SJSA1 (cell line): ENCODE measurements at regions not wholly inside any gene's neighbourhood (a gene's known extent, or its start where the extent isn't known, plus 50 kb on each side); places are given as distances from the start of the nearest gene placed in this dataset.

Experiments
- DNase-seq, 2 experiments: peaks; one replicate each; pipeline ENCODE4 v3.0.0-alpha.2; 2015 to 2020; ENCODE audit warnings: low spot score in 2 of 2, low read depth in 1 of 2
- H3K27ac ChIP-seq: fragments of 250-450 bp; sonication (Bioruptor Pico); 2 replicates; pipeline ENCODE4 v1.5.1; 2020; ENCODE audit warnings: mild to moderate bottlenecking, moderate library complexity
- H3K27me3 ChIP-seq: fragments of 250-450 bp; sonication (Bioruptor Pico); replicated peaks from 2 replicates; pipeline ENCODE4 v1.5.1; 2020; ENCODE audit warnings: mild to moderate bottlenecking, moderate library complexity
- H3K36me3 ChIP-seq: fragments of 250-450 bp; sonication (Bioruptor Pico); 2 replicates; pipeline ENCODE4 v1.5.1; 2020; ENCODE audit warnings: mild to moderate bottlenecking
- H3K4me1 ChIP-seq: fragments of 250-450 bp; sonication (Bioruptor Pico); replicated peaks from 2 replicates; pipeline ENCODE4 v1.6.1; 2021; ENCODE audit warnings: mild to moderate bottlenecking
- H3K4me3 ChIP-seq: fragments of 250-450 bp; sonication (Bioruptor Pico); 2 replicates; pipeline ENCODE4 v1.5.1; 2020; ENCODE audit warnings: mild to moderate bottlenecking
- H3K9me3 ChIP-seq: fragments of 250-450 bp; sonication (Bioruptor Pico); replicated peaks from 2 replicates; pipeline ENCODE4 v1.5.1; 2020; ENCODE audit warnings: mild to moderate bottlenecking

GRCh38 chr2:221810245-221810644 is 238.1 kb upstream of the EPHA4 start:
- no peak for DNase-seq
- no peaks in the 10 kb centered on the region for H3K36me3 ChIP-seq
- no peaks in the 10 kb centered on the region for H3K9me3 ChIP-seq
- H3K27ac ChIP-seq: no peak overlapping the region
- H3K4me3 ChIP-seq: no peak overlapping the region
- H3K27me3 ChIP-seq: no peaks in the 10 kb centered on the region
- H3K4me1 ChIP-seq: no peaks in the 10 kb centered on the region

GRCh38 chr2:221808488-221808887 is 236.4 kb upstream of the EPHA4 start:
- H3K4me3 ChIP-seq: no peak overlapping the region
- DNase-seq: no peak

GRCh38 chr2:221807706-221808105 is 235.6 kb upstream of the EPHA4 start:
- no peak for DNase-seq
- H3K9me3 ChIP-seq: no peaks in the 10 kb centered on the region; the same call in 1 of the 2 replicates
- H3K4me1 ChIP-seq: no peaks in the 10 kb centered on the region
- H3K4me3 ChIP-seq: no peak overlapping the region
- H3K27ac ChIP-seq: no peak overlapping the region
- H3K27me3 ChIP-seq: no peaks in the 10 kb centered on the region
- no peaks in the 10 kb centered on the region for H3K36me3 ChIP-seq

More at GRCh38 chr2:221808488-221808887, 236.4 kb upstream of the EPHA4 start:
- no peaks in the 10 kb centered on the region for H3K9me3 ChIP-seq
- H3K4me1 ChIP-seq: no peaks in the 10 kb centered on the region
- no peak overlapping the region for H3K27ac ChIP-seq
- no peaks in the 10 kb centered on the region for H3K36me3 ChIP-seq
- no peaks in the 10 kb centered on the region for H3K27me3 ChIP-seq

- H3K36me3 ChIP-seq: no peaks in the 10 kb centered on the region
- DNase-seq: no peak
- no peak overlapping the region for H3K27ac ChIP-seq
- H3K4me3 ChIP-seq: no peak overlapping the region
- no peaks in the 10 kb centered on the region for H3K4me1 ChIP-seq
- no peaks in the 10 kb centered on the region for H3K27me3 ChIP-seq
- no peaks in the 10 kb centered on the region; the same call in 1 of the 2 replicates for H3K9me3 ChIP-seq
These were observed 230.0 kb upstream of the EPHA4 start for GRCh38 chr2:221802089-221802488.

GRCh38 chr2:221792971-221793521 is 220.9 kb upstream of the EPHA4 start:
- no peaks in the 10 kb centered on the region for H3K4me1 ChIP-seq
- no peak overlapping the region for H3K4me3 ChIP-seq
- H3K27me3 ChIP-seq: no peaks in the 10 kb centered on the region
- no peaks in the 10 kb centered on the region for H3K9me3 ChIP-seq
- no peaks in the 10 kb centered on the region for H3K36me3 ChIP-seq
- no peak for DNase-seq
- no peak overlapping the region for H3K27ac ChIP-seq

- Histone ChIP-seq H3K27ac (no peak overlapping the region), H3K9me3 (no peaks in the 10 kb centered on the region), H3K4me1 (no peaks in the 10 kb centered on the region), H3K27me3 (no peaks in the 10 kb centered on the region), H3K4me3 (no peak overlapping the region), H3K36me3 (no peaks in the 10 kb centered on the region)
- DNase-seq: no peak
These were observed 219.7 kb upstream of the EPHA4 start for GRCh38 chr2:221791844-221792243.

GRCh38 chr2:221787561-221787960 is 215.5 kb upstream of the EPHA4 start:
- no peak overlapping the region for H3K4me3 ChIP-seq
- no peaks in the 10 kb centered on the region for H3K36me3 ChIP-seq
- no peaks in the 10 kb centered on the region for H3K4me1 ChIP-seq
- no peaks in the 10 kb centered on the region for H3K27me3 ChIP-seq
- no peaks in the 10 kb centered on the region for H3K9me3 ChIP-seq
- H3K27ac ChIP-seq: no peak overlapping the region
- DNase-seq: no peak

GRCh38 chr2:221786297-221786926 is 214.3 kb upstream of the EPHA4 start:
- H3K4me1 ChIP-seq: no peaks in the 10 kb centered on the region
- DNase-seq: no peak
- no peak overlapping the region for H3K4me3 ChIP-seq
- H3K27ac ChIP-seq: no peak overlapping the region
- no peaks in the 10 kb centered on the region for H3K36me3 ChIP-seq
- H3K9me3 ChIP-seq: 0 out of 2 replicates have a peak, but pooled peaks cover 3% of the 10 kb centered on the region
- no peaks in the 10 kb centered on the region for H3K27me3 ChIP-seq

GRCh38 chr2:221780281-221780688 is 208.2 kb upstream of the EPHA4 start:
- H3K27me3 ChIP-seq: no peaks in the 10 kb centered on the region
- H3K4me3 ChIP-seq: no peak overlapping the region
- DNase-seq: peak in 1 of 2 experiments; percentile 46
- peaks cover 17% of the 10 kb centered on the region for H3K4me1 ChIP-seq
- H3K36me3 ChIP-seq: no peaks in the 10 kb centered on the region
- peak overlapping the region; percentile 84 for H3K27ac ChIP-seq
- H3K9me3 ChIP-seq: 0 out of 2 replicates have a peak, but pooled peaks cover 3% of the 10 kb centered on the region

- Histone ChIP-seq H3K4me3 (no peak overlapping the region), H3K27ac (peak overlapping the region; percentile 84), H3K36me3 (no peaks in the 10 kb centered on the region), H3K9me3 (0 out of 2 replicates have a peak, but pooled peaks cover 3% of the 10 kb centered on the region), H3K27me3 (no peaks in the 10 kb centered on the region), H3K4me1 (peaks cover 17% of the 10 kb centered on the region)
- peak; percentile 54 to 64 for DNase-seq
These were observed 207.5 kb upstream of the EPHA4 start for GRCh38 chr2:221779614-221780067.

GRCh38 chr2:221778025-221778424 is 205.9 kb upstream of the EPHA4 start:
- Histone ChIP-seq H3K4me3 (no peak overlapping the region), H3K27ac (no peak overlapping the region)
- no peak for DNase-seq

GRCh38 chr2:221777119-221777518 is 205.0 kb upstream of the EPHA4 start:
- Histone ChIP-seq H3K4me1 (peaks cover 17% of the 10 kb centered on the region), H3K4me3 (no peak overlapping the region)

More at GRCh38 chr2:221778025-221778424, 205.9 kb upstream of the EPHA4 start:
- Histone ChIP-seq H3K9me3 (0 out of 2 replicates have a peak, but pooled peaks cover 3% of the 10 kb centered on the region), H3K36me3 (no peaks in the 10 kb centered on the region), H3K27me3 (no peaks in the 10 kb centered on the region), H3K4me1 (peaks cover 17% of the 10 kb centered on the region)

GRCh38 chr2:221775096-221775495 is 203.0 kb upstream of the EPHA4 start:
- Histone ChIP-seq H3K27me3 (no peaks in the 10 kb centered on the region; the same call in 1 of the 2 replicates), H3K4me1 (peaks cover 9% of the 10 kb centered on the region), H3K4me3 (no peak overlapping the region), H3K9me3 (no peaks in the 10 kb centered on the region), H3K27ac (no peak overlapping the region), H3K36me3 (no peaks in the 10 kb centered on the region)
- no peak for DNase-seq

More at GRCh38 chr2:221777119-221777518, 205.0 kb upstream of the EPHA4 start:
- 0 out of 2 replicates have a peak, but pooled peaks cover 2% of the 10 kb centered on the region for H3K9me3 ChIP-seq
- H3K27ac ChIP-seq: no peak overlapping the region
- no peak for DNase-seq
- no peaks in the 10 kb centered on the region; the same call in 1 of the 2 replicates for H3K27me3 ChIP-seq
- H3K36me3 ChIP-seq: no peaks in the 10 kb centered on the region

- no peak for DNase-seq
- Histone ChIP-seq H3K36me3 (no peaks in the 10 kb centered on the region), H3K27ac (no peak overlapping the region), H3K4me1 (no peaks in the 10 kb centered on the region), H3K27me3 (no peaks in the 10 kb centered on the region; the same call in 1 of the 2 replicates), H3K9me3 (no peaks in the 10 kb centered on the region), H3K4me3 (no peak overlapping the region)
These were observed 202.0 kb upstream of the EPHA4 start for GRCh38 chr2:221774136-221774535.
